Fibroblast of skin of left biceps (primary cell): ENCODE measurements at regions not wholly inside any gene's neighbourhood (a gene's known extent, or its start where the extent isn't known, plus 50 kb on each side); places are given as distances from the start of the nearest gene placed in this dataset.

Experiments used
- DNase-seq, 2 experiments: peaks; one replicate each; pipeline ENCODE4 v3.0.0-alpha.2; 2013; ENCODE audit warnings: low read depth in 2 of 2

DNA sequence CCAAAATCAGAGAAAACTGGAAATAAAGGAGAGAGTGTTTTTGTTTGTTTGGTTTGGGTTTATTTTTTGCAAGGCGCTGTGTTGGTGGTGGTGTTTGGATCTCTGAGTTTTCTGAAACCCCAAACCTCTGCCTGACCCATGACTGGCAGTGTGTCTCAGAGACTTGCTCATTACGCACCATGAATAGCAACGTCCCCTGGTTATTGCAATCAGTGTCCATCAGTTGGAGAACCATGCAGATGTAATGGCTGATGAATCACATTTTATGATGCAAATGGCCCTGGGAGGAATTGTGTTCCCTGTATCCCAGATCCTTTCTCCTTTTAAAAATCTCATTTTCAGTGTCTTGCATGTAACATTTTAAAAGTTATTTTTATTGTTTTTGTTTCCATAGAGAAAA is 362.8 kb downstream of the PMP22 start:
- DNase-seq = no peak

DNA sequence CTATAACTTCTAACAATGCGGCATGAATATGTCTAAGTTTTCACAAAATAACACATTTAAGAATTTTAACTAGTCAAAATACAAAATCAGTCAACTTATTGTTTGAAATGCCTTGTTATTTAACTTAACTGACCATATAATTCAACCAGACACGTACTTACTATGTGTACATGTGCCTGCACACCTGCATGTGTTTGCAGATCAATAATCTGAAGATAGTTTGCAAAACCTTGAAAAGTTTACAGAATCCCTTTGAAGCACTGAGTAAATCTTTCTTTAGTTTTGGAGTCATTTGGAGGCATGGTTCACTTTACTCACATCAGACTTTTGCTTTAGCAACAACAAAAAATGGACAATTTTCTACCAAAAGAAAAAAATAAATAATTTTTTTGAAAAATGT is 363.8 kb downstream of the PMP22 start:
- DNase-seq = no peak

DNA sequence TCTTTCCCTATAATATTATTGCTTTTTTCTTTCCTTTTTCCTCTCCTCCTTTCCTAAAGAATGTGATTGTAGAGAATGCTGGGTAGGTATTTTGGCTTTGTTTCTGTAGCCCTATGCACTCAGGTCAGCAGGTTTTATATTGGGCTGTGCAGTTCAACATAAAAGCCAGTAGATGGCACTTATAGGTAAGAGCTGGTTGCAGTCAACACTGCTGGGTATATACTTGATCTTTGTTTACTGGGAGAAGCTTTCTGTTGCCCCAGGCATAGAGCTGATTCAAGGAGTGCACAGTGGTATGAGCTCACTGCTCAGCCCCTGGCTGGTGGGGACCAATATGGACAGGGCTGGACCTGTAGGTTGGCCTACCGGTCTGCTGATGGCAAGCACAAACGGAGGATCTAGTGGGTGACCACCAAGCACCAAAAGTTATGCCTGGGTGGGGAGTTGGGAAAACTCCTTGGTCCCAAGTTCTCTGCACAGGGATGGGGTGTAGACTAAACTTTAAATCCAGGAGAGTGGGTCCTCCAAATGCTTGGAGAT is 378.9 kb downstream of the PMP22 start:
- no peak for DNase-seq

DNA sequence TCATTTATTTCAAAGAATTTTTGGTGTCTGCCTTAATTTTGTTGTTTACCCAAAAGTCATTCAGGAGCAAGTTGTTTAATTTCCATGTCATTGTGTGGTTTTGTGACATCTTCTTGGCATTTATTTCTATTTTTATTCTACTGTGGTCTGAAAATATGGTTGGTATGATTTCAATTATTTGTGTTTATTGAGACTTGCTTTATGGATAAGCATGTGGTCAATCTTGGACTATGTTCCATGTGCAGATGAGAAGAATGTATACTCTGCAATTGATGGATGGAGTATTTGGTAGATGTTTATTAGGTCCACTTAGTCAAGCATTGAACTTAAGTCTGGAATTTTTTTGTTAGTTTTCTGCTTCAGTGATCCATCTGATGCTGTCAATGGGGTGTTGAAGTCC is 383.0 kb downstream of the PMP22 start:
- DNase-seq = no peak

DNA sequence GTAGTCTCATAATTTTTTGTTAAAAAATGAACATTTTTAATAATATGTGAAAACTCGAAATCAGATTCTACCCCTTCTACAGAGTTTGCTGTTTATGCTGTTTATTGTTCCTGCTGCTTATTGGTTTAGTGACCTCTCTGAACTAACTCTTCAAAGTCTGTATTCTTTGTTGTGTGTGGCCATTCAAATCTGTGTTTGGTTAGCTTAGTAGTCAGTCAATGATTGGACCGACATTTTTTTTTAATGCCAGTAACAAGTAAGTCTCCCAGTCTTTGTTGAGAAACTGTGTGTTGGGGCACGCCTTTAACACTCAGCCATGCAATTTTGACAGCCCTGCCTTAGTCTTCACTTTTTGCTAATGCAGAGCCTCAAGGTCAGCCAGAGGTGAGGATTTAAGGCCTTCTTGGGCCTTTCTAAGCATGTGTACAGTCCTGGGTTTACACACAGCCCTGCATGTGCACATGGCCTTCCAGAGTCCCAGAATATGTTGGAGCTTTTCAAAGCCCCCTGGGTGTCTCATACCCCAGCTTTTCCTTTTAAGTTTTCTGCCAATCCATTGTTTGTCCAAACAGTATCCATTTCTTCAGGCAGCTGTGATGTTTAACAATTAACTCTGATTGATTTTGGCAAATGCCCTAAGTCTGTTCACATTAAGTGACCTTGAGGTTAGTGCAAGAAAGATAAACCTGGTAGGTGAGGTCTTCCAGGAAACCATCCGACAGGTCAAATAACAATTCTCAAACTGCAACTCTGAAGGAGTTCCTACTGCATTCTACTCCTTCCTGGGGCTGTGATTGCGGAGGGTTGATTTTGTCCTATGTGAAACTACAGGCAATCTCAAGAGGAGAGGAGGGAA is 389.3 kb downstream of the PMP22 start:
- no peak for DNase-seq

DNA sequence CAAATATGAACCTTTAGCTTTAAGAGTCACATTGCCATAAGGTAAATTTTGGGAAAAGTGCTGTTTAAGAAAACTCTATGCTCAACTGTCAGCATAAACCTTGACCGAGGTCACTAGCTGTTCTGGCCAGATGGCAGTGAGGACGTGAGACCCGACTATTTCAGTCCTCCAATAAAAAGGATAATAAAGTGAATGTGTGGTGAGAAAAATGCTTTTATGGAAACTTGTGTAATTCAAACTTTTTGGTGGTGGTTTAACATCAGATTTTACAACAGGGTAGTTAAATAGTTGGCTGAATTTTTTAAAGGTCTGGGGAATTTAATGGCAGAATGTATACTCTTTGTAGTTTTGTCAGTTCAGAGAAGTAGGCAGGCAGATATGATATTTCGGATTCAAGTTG is 391.1 kb downstream of the PMP22 start:
- DNase-seq = no peak

DNA sequence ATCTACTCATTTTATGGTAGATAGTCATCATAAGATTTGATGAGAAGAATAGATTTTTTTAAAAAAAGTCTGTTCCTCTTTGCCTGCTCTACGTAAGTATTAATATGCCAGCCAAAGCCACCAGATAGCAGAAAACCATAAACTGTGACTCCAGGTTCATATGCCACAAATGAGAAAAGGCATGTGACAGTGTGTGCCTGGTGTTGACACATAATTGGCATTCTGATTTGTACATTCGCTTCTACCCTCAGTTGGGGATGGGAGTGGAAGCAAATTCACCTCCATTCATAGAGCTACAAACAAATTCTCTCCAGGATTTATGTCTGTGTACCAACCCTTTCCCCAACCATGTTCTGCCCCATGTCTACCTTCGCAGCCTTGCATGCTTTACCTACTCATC is 391.6 kb downstream of the PMP22 start:
- DNase-seq = no peak

DNA sequence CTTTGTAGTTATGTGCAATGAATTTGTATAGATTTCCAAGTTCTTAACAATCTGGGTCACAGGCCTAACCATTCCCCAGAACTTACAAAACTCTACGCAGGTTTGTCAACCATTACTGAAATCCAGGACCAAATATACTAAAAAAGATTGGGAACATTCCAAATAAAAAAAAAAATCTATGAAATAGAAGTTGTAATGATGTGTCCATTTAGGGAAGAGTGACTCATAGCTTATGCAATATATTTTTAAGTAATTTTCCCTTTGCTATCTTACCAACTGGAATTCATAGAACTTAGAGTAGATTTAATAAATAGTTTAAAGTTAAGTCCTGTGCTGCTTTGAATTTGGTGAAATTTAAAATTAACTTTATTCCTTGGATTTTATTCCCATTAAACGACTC is 393.2 kb downstream of the PMP22 start:
- peak; percentile 16 to 40 for DNase-seq

DNA sequence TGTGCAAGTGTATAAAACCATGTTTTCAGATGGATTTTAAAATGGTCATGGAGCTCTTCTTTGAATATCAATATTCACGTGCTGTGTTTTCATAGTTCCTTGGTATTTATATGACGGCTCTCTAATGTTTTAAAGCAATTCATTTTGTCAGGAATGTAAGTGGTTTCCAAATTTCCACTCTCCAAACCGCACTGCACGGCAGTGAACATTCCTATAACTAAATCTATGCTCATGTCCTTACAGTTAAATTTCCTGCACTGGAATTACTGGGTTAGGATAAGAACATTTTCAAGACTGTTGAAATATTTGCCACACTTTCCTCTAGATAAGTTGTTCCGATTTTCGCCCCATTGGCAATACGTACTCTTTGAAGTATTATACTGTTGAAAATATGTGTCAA is 398.9 kb downstream of the PMP22 start:
- peak in 1 of 2 experiments; percentile 8 for DNase-seq

DNA sequence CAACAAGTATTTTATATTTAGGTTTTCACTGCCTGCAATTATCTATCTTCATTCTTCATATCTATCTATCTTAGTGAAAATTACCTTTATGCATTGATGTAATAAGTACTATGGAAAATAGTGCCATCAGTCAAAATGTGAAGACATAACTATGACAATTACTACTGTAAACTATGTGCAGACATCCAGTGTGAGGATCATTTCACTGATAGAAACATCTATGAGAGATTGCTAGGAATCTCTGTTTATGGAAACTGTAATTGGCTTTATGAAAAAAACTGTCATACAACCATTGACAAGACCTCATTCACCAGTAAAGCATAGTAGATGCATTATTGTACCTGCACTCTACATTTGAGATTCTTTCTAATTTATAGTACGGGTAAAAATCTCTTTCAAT is 401.0 kb downstream of the PMP22 start:
- DNase-seq = no peak

DNA sequence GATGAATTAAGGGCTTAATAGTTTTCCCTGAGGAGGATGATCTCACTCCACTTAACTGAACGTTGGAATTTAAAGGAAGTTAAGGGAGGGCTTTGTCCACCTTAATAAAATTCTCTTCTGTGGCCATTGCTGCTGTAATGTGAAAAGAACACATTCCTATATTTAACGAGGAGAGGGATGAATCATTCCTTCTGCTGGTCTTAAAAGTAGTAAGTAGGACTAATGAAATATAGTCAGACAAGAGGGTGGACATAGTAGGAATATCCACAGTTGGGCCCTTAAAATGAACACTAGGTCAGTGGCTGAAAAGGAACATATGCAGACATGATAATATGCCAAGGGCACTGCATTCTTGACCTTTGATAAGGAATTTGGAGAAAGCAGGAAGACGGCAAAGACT is 405.6 kb downstream of the PMP22 start:
- peak; percentile 23 to 32 for DNase-seq

DNA sequence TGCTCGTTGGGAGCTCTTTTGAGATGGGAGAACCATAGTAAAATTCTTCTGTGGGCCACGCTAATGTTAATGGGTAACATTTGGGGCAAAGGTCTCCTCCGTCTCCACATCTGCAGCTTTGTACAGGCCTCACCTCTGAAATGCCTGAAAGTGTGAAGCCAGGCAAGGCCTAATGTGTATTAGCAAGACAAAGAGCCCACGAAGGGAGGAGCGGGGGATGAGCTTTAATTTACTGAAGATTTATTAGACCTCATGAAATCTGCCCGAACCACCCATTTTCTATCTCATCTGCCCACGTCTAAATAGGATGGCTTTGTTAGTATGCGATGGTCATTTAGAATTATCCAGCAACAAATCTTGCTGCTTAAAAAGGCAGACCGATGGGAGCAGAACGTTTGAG is 408.9 kb downstream of the PMP22 start:
- no peak for DNase-seq

DNA sequence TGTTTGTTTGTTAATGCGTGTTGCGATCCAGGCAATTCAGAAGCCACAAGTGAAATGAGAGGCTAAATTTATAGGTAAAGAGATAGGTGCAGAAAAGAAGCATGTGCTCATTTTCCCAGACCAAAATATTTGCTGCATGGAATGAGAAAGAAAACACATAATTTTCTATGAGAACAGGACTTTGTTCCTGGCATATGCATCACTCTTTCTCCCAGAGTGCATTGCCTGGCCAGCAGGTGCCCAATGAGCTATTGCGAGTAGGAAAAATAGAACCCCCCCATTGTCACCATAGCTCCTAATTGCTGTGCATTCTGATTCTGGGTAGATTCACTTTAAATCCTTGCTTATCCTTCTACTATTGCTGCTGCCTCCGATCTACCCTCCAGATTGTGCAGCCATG is 410.4 kb downstream of the PMP22 start:
- no peak for DNase-seq

DNA sequence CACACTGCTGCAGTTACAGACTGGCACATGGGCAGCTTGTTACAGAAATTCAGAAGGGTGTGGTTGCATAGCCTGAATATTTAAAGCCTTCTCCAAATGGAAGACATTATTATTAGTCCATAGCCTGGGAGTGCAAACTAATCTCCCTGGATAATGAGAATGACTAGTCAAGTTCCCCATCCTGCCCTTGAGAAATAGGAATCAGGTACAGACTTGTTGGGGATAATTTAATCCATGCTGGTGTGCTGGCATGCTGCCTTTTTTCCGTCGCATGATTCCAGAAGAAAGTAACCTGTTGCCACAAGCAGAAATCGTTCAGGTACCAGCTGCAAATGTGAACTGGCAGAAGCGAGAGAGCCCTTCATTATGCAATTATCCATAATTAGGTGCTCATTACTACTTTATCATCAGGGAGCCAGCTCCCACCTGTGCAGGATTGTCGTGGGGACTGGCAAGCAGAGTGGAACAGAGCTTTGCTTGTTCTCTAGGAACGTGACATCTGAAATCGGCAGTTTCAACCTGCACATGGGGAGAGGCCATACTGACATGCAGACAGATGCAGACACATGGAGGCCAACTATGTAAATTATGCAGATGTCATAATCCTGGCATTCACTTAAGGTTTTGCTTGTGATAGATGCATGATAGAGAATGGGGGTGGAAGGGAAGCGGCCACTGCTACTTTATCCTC is 419.4 kb downstream of the PMP22 start:
- peak in 1 of 2 experiments; percentile 30 for DNase-seq

DNA sequence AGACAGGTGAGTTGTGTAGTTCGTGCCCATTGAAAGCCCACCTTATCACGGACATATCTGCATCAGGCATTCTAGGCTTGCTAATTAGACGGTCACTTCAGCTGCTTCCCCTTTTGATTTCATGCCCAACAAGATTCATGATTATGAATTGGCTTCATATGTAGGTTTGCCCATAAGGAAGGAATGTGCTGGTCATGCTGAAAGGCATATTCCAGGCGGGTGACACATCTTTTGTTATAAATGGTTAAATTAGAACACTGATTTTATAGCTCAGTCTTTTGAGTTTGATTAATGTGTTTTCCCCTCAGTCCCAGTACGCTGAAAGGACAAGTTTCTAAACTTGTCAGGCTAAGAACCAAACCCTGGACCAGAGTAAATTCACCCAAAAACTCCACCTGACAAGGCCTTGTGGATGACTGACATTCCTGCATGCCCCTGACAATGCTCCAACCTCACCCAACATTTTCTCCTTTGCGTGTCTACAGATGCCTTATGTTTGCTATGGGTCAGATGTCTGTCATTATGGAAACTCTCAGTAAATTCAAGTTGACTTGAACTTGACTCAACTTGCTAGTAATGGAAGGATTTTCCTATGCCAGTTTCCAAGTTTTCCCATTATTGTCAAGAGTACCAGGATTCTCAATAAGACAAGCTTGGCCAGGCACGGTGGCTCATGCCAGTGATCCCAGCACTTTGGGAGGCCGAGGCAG is 421.9 kb downstream of the PMP22 start:
- no peak for DNase-seq

DNA sequence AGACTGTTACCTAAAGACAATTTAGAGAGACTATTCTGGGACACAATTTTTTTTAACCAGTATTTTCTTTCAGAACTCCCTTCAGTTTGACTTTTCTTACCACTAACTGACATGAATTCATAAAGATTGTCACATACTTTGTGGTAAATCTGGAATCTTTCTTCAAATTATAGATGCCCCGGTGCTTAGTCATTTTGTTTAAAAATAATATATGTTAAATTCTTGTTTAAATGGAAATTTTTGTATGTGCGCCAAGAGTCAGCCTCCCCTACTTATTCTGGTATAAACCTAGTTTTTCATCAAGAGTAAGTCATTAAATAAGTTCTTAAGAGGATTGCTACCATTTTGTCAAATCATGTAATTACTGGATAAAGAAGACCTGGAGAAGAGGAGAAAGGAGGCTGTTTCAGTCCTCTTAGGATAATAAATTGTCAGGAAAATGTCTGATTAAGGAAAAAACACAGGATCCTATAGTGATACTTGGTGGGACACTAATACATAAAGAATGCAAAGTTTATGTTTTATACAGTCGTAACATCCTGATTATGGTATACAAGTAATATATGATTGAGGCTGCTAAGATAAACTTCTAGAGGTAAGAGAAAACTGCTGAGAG is 424.4 kb downstream of the PMP22 start:
- peak; percentile 88 to 93 for DNase-seq

DNA sequence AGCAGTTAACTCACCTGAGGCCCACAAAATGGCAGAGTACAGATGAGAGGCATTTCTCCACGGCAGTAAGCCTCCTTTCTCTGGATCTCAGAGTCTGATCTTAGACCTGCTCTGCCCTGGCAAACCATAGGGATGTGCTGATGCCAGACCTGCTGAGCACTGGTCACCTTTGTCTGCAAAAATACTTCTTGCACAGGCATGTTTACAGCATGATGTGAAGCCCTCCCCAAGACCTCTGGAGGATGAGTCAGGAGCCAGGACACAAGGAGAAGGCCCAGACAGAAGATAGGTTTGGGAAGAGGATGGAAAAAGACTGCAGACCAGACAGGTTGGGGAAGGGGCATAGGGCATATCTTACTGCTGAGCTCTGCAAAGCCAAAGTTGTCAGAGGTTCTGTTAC is 426.6 kb downstream of the PMP22 start:
- no peak for DNase-seq

DNA sequence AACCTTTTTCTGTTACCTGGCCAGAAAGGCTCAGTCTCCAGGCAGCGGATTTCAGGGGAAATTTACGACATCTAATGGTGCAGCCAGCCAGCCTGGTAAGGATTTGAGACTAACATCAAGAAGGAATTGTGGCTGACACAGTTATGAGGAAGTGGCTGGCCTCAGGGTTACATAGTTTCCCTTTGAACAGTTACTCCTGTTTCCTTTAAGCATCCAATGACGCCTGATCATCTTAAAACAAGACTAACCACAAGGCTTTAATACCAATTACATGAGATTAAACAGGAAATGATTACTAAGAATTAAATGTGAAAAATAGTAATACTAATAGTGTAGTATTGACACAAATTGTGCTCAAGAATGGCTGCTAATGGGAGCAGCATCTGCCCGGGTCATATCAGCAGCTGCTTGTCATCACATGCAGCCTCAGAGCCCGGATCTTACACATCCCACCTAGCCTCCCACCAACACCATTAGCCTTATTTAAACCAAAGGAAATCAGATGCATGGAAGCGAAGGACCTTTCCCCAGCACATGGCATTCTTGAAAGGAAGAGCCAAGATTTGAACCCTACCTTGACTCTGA is 431.8 kb downstream of the PMP22 start:
- DNase-seq = peak; percentile 68 to 72

DNA sequence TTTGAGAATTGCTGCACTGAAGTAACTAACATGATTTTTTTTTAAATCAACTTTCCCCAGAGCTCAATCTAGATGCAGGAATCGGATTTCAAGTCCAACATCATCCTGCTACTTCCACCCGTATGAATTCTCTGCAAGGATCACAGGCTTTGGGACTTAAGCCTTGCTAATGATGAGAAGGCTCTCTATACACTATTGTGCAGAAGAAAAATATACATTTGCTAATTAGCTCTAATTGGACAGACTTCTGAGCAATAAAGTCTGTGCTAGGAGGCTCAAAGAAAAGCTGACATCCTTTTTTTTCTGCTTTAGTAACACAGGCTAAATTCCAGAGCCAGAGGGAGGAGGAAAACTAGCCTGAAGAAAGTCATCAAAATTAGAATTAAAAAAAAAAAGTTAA is 433.6 kb downstream of the PMP22 start:
- DNase-seq = no peak

DNA sequence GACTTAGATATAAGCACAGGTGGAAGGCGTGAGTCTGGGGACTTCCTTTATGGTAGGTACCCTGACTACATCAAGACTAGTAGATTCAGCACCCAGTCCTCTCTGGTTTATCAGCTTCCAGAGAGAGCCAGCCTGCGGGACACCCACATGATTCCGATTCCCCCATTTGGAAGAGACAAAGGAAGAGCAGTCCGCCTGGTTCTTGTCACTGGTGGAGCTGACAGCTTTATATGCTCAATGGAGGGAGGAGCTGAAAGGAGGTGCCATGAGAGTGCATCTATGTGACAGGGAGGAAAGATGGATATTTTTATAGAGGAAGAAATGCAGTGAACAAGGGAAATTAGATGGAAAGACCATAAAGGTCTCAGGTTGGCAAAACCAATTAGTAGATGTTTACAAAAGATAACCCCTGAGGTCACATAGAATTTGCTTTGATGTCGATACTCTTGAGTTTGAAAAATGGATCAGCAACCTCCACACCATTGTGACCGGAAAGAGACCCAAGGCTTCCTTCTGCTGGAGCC is 437.7 kb downstream of the PMP22 start:
- DNase-seq = no peak

DNA sequence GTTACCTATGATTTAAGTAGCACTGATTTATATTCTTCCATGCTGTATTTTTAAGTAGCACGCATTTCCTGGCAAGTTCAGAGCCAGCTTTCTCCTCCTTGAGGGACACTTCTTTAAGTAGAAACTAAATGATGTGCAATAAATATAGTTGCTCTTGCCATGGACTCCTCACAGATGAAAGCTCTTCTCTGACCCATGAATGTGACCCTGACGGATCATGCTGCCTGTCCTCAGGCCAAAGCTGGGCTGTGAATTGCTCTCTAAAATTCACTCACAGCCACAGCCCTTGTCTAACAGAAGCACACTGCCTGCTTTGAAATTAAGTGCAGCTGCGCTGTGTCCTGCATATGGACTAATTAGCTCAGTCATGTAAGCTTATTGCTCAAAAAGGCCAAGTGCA is 438.8 kb downstream of the PMP22 start:
- DNase-seq = no peak
